ENCODE measurements at regions not wholly inside any gene's neighbourhood (a gene's known extent, or its start where the extent isn't known, plus 50 kb on each side); places are given as distances from the start of the nearest gene placed in this dataset.

GRCh38 chr1:56064705-56065104 is 514.7 kb downstream of the PLPP3 start (continued):
- TF ChIP-seq YEATS4 (CRISPR knock-in tag; IDR thresholded peaks at IDR 0.05; ENCODE audit: borderline replicate concordance) (no peak), E2F5 (CRISPR knock-in tag; conservative IDR thresholded peaks at IDR 0.05) (no peak), HIC2 (CRISPR knock-in tag; IDR thresholded peaks at IDR 0.05; ENCODE audit: low read depth) (no peak)

- ChIA-PET CTCF (ENCODE audit: low intra/inter-chr PET ratio, low total read pairs) (no interaction called here), POLR2A (no interaction called here)
- intact Hi-C loops (cut with micrococcal nuclease; ENCODE audit: unreplicated experiment), result no loop called here
- TF ChIP-seq SCMH1 (CRISPR knock-in tag; IDR thresholded peaks at IDR 0.05; ENCODE audit: borderline replicate concordance) (no peak), ZBTB46 (CRISPR knock-in tag; IDR thresholded peaks at IDR 0.05; ENCODE audit: borderline replicate concordance) (no peak), ZNF143 (CRISPR knock-in tag; IDR thresholded peaks at IDR 0.05) (no peak), TSC22D2 (CRISPR knock-in tag; IDR thresholded peaks at IDR 0.05; ENCODE audit: borderline replicate concordance) (no peak), TBL1XR1 (IDR thresholded peaks at IDR 0.05; ENCODE audit: borderline replicate concordance, low read length, partially characterized antibody) (no peak), ZNF713 (CRISPR knock-in tag; IDR thresholded peaks at IDR 0.05) (no peak), NR1H2 (CRISPR knock-in tag; IDR thresholded peaks at IDR 0.05; ENCODE audit: borderline replicate concordance, low read depth) (no peak), CHD4 (IDR thresholded peaks at IDR 0.05; ENCODE audit: borderline replicate concordance, low read length) (no peak)
- Histone ChIP-seq H3K4me3 (replicated peaks in 1 of 3; ENCODE audit: insufficient read depth in 1 of 3, low read depth in 2 of 3, low read length in 3 of 3) (no peak overlapping the region), H3K9ac (ENCODE audit: insufficient read depth, low read depth, low read length) (no peak overlapping the region), H3K36me3 (replicated peaks in 1 of 2; ENCODE audit: control insufficient read depth in 1 of 2, insufficient read depth in 2 of 2, low read length in 2 of 2) (no peaks in the 10 kb centered on the region), H3K4me2 (ENCODE audit: low read depth, low read length) (no peak overlapping the region), H3K4me1 (ENCODE audit: insufficient read depth, low read length) (no peaks in the 10 kb centered on the region), H3K27me3 (ENCODE audit: control insufficient read depth in 1 of 2, insufficient read depth in 2 of 2, low read length in 2 of 2) (no peaks in the 10 kb centered on the region), H4K20me1 (ENCODE audit: insufficient read depth, low read length) (no peaks in the 10 kb centered on the region), H3K9me3 (ENCODE audit: low read length) (no peaks in the 10 kb centered on the region), H2AFZ (ENCODE audit: low read length) (no peak overlapping the region), H3K27ac (ENCODE audit: extremely low read length, insufficient read depth, low read length) (no peak overlapping the region), H3K79me2 (ENCODE audit: insufficient read depth, low read length) (no peaks in the 10 kb centered on the region)
- in situ Hi-C loops (cut with HindIII; ENCODE audit: extremely low pct_ligation_motif_present, low pct_unique_long_range_greater_than_20kb), result no loop called here
- WGBS (ENCODE audit: low lambda C conversion rate), result 89% methylated on average over 4 of the region's 4 CpGs
- DNase-seq (ENCODE audit: low spot score) (no peak), ATAC-seq (no peak), FAIRE-seq (no peak)
- no TSS peak for BruUV-seq (replicated peaks)
These were observed 515.9 kb downstream of the PLPP3 start for GRCh38 chr1:56063461-56063860.
